ENCODE measurements at regions not wholly inside any gene's neighbourhood (a gene's known extent, or its start where the extent isn't known, plus 50 kb on each side); places are given as distances from the start of the nearest gene placed in this dataset.

- Histone ChIP-seq H3K79me2 (no peaks in the 10 kb centered on the region), H3K9me3 (ENCODE audit: low read depth) (no peaks in the 10 kb centered on the region), H3K27me3 (no peaks in the 10 kb centered on the region), H3K4me3 (no peak overlapping the region), H4K20me1 (ENCODE audit: insufficient read depth, poor library complexity, severe bottlenecking) (no peaks in the 10 kb centered on the region), H3K36me3 (replicated peaks; ENCODE audit: insufficient read depth, low read depth) (no peaks in the 10 kb centered on the region), H3K4me2 (no peak overlapping the region), H3K27ac (no peak overlapping the region), H3K4me1 (ENCODE audit: insufficient read depth) (no peaks in the 10 kb centered on the region), H3K9me2 (replicated peaks; ENCODE audit: insufficient read depth) (no peaks in the 10 kb centered on the region), H2AFZ (no peak overlapping the region)
- DNase-seq (ENCODE audit: low spot score) = no peak
- TF ChIP-seq EZH2 (IDR thresholded peaks at IDR 0.05; ENCODE audit: borderline replicate concordance) = no peak
- TF ChIP-seq CTCF (IDR thresholded peaks at IDR 0.05; ENCODE audit: poor library complexity) = no peak
- no peak for TF ChIP-seq EZH2phosphoT487 (IDR thresholded peaks at IDR 0.05; ENCODE audit: low read depth, severe bottlenecking, unreplicated experiment)
- WGBS (ENCODE audit: low lambda C conversion rate, missing lambda C conversion rate) = 62% methylated on average over 4 of the region's 4 CpGs
These were observed 1709.4 kb downstream of the ARAP2 start for GRCh38 chr4:34534916-34535315.

GRCh38 chr4:34566091-34566490 is 1678.2 kb downstream of the ARAP2 start:
- TF ChIP-seq EZH2 (IDR thresholded peaks at IDR 0.05; ENCODE audit: borderline replicate concordance) = no peak
- 68% methylated on average over 2 of the region's 2 CpGs for WGBS (ENCODE audit: low lambda C conversion rate, missing lambda C conversion rate)
- H3K4me1 ChIP-seq (ENCODE audit: insufficient read depth) = no peaks in the 10 kb centered on the region
- H4K20me1 ChIP-seq (ENCODE audit: insufficient read depth, poor library complexity, severe bottlenecking) = no peaks in the 10 kb centered on the region
- no peak overlapping the region for H2AFZ ChIP-seq
- H3K27me3 ChIP-seq = no peaks in the 10 kb centered on the region
- no peak for DNase-seq (ENCODE audit: low spot score)
- H3K79me2 ChIP-seq = no peaks in the 10 kb centered on the region
- no peak overlapping the region for H3K27ac ChIP-seq
- no peaks in the 10 kb centered on the region for H3K9me3 ChIP-seq (ENCODE audit: low read depth)
- no peaks in the 10 kb centered on the region for H3K9me2 ChIP-seq (replicated peaks; ENCODE audit: insufficient read depth)
- H3K4me2 ChIP-seq = no peak overlapping the region
- H3K4me3 ChIP-seq = no peak overlapping the region
- no peaks in the 10 kb centered on the region for H3K36me3 ChIP-seq (replicated peaks; ENCODE audit: insufficient read depth, low read depth)

GRCh38 chr4:34572026-34572425 is 1672.3 kb downstream of the ARAP2 start:
- no peak overlapping the region for H3K27ac ChIP-seq
- no peaks in the 10 kb centered on the region for H3K79me2 ChIP-seq
- no peaks in the 10 kb centered on the region for H3K9me3 ChIP-seq (ENCODE audit: low read depth)
- no peak overlapping the region for H2AFZ ChIP-seq
- H4K20me1 ChIP-seq (ENCODE audit: insufficient read depth, poor library complexity, severe bottlenecking) = no peaks in the 10 kb centered on the region
- 49% methylated on average over 3 of the region's 3 CpGs for WGBS (ENCODE audit: low lambda C conversion rate, missing lambda C conversion rate)
- H3K9me2 ChIP-seq (replicated peaks; ENCODE audit: insufficient read depth) = no peaks in the 10 kb centered on the region
- DNase-seq (ENCODE audit: low spot score) = peak; percentile 2
- H3K4me3 ChIP-seq = no peak overlapping the region
- no peak overlapping the region for H3K4me2 ChIP-seq
- no peaks in the 10 kb centered on the region for H3K4me1 ChIP-seq (ENCODE audit: insufficient read depth)
- H3K36me3 ChIP-seq (replicated peaks; ENCODE audit: insufficient read depth, low read depth) = no peaks in the 10 kb centered on the region
- TF ChIP-seq CTCF (IDR thresholded peaks at IDR 0.05; ENCODE audit: poor library complexity) (no peak), EZH2phosphoT487 (IDR thresholded peaks at IDR 0.05; ENCODE audit: low read depth, severe bottlenecking, unreplicated experiment) (peak; percentile 97), EZH2 (IDR thresholded peaks at IDR 0.05; ENCODE audit: borderline replicate concordance) (no peak)
- H3K27me3 ChIP-seq = no peaks in the 10 kb centered on the region

GRCh38 chr4:34615315-34615714 is 1629.0 kb downstream of the ARAP2 start:
- no peaks in the 10 kb centered on the region for H3K36me3 ChIP-seq (replicated peaks; ENCODE audit: insufficient read depth, low read depth)
- no peaks in the 10 kb centered on the region for H3K79me2 ChIP-seq
- no peaks in the 10 kb centered on the region for H3K4me1 ChIP-seq (ENCODE audit: insufficient read depth)
- no peaks in the 10 kb centered on the region for H3K9me2 ChIP-seq (replicated peaks; ENCODE audit: insufficient read depth)
- no peaks in the 10 kb centered on the region for H4K20me1 ChIP-seq (ENCODE audit: insufficient read depth, poor library complexity, severe bottlenecking)
- no peak overlapping the region for H3K4me2 ChIP-seq
- DNase-seq (ENCODE audit: low spot score) = no peak
- no peak overlapping the region for H3K4me3 ChIP-seq
- H3K27ac ChIP-seq = no peak overlapping the region
- no peak overlapping the region for H2AFZ ChIP-seq
- TF ChIP-seq EZH2 (IDR thresholded peaks at IDR 0.05; ENCODE audit: borderline replicate concordance) (no peak), CTCF (IDR thresholded peaks at IDR 0.05; ENCODE audit: poor library complexity) (no peak), EZH2phosphoT487 (IDR thresholded peaks at IDR 0.05; ENCODE audit: low read depth, severe bottlenecking, unreplicated experiment) (no peak)
- WGBS (ENCODE audit: low lambda C conversion rate, missing lambda C conversion rate) = 86% methylated on average over 3 of the region's 3 CpGs
- H3K9me3 ChIP-seq (ENCODE audit: low read depth) = no peaks in the 10 kb centered on the region
- H3K27me3 ChIP-seq = no peaks in the 10 kb centered on the region
